ENCODE measurements at regions not wholly inside any gene's neighbourhood (a gene's known extent, or its start where the extent isn't known, plus 50 kb on each side); places are given as distances from the start of the nearest gene placed in this dataset.

DNA sequence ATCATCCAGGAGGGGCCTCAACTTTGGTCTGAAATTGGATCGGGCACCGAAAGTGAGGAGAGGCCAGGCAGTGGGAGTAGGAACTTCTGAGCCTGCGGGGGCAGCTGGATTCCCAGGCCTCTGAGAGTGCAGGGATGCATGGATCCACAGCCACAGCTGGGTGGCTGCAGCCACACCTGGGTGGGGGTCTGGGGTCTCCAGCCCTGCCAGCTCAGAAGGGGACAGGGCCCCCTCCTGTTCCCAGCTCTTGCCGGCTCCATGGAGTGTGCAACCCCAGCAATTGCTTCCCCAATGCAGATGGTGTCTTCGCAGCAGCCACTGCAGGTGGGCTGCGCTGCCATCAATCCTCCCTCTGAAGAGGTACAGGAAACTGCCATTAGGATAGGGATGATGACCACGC, 123.7 kb downstream of the BCHE start:
- TF ChIP-seq, protein P1, sequence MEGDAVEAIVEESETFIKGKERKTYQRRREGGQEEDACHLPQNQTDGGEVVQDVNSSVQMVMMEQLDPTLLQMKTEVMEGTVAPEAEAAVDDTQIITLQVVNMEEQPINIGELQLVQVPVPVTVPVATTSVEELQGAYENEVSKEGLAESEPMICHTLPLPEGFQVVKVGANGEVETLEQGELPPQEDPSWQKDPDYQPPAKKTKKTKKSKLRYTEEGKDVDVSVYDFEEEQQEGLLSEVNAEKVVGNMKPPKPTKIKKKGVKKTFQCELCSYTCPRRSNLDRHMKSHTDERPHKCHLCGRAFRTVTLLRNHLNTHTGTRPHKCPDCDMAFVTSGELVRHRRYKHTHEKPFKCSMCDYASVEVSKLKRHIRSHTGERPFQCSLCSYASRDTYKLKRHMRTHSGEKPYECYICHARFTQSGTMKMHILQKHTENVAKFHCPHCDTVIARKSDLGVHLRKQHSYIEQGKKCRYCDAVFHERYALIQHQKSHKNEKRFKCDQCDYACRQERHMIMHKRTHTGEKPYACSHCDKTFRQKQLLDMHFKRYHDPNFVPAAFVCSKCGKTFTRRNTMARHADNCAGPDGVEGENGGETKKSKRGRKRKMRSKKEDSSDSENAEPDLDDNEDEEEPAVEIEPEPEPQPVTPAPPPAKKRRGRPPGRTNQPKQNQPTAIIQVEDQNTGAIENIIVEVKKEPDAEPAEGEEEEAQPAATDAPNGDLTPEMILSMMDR (IDR thresholded peaks at IDR 0.05; ENCODE audit: low read length) = no peak
- no peak for TF ChIP-seq EZH2phosphoT487 (IDR thresholded peaks at IDR 0.05; ENCODE audit: low read length)

All from MM.1S (cell line).